ENCODE measurements at regions not wholly inside any gene's neighbourhood (a gene's known extent, or its start where the extent isn't known, plus 50 kb on each side); places are given as distances from the start of the nearest gene placed in this dataset.

DNA sequence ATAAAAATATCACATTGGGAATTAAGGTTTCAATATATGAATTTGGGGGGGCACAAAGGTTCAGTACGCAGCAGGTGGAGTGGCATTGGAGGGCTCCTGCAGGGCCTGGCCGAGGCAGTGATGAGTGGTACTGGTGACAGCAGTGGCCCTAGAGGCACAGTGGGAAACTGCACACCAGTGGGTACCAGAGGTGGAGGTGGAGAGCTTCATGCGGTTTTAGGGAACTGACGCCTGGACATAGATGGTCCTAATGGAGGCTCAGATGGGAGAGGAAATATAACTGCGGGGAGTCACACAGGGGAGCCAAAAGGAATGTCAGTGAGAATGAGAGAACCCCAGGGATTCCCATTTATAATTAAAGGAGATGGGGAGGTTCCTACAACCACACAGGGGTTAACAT, 156.2 kb downstream of the COG6 start:
- no peak for TF ChIP-seq ARNT (IDR thresholded peaks at IDR 0.05)
- peak; percentile 20 for DNase-seq (ENCODE audit: extremely low spot score)
- CTCF ChIA-PET, result no interaction called here
- POLR2A ChIA-PET, result no interaction called here

DNA sequence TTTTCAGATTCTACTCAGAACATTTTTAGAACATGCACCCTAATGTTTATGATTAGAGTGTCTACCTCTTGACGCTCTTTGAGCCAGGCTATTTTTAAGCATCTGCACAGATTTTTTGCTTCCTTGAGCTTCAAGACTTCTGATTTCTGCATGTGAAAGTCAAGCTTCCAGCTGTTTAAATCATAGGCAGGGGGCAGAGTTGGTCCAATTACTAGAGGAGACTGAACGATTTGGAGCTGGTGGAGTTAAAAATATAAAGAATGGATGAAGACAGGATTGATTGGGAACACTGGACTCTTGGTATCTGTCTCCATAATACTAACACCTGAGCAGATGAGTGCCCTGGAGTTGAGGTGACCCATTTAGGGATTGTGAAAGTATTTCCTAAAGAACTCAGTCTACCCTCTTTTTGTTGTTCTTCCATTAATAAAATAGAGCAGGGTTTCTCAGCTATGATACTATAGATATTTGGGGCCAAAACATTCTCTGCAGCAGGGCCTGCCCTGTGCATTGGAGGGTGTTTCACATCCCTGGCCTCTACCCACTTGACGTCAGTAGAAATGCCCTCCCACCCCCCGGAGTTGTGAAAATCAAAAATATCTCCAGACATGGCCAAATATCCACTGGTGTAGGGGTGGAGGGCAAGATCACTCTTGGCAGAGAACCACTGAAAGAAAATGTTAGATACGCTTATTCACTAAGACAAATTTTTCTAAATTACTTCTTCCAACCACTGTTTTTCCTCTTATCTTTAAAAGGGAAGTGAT, 160.1 kb downstream of the COG6 start:
- ChIA-PET CTCF (no interaction called here), POLR2A (no interaction called here)
- no peak for DNase-seq (ENCODE audit: extremely low spot score)
- TF ChIP-seq ELF4 (IDR thresholded peaks at IDR 0.05) (no peak), ARNT (IDR thresholded peaks at IDR 0.05) (no peak), HDGF (IDR thresholded peaks at IDR 0.05; ENCODE audit: borderline replicate concordance) (no peak), LEF1 (IDR thresholded peaks at IDR 0.05; ENCODE audit: borderline replicate concordance) (no peak), ZNF384 (IDR thresholded peaks at IDR 0.05) (no peak), FOXM1 (IDR thresholded peaks at IDR 0.05; ENCODE audit: borderline replicate concordance) (no peak), FOXA1 (IDR thresholded peaks at IDR 0.05) (no peak), L3MBTL2 (conservative IDR thresholded peaks at IDR 0.05) (no peak), FOXK2 (IDR thresholded peaks at IDR 0.05) (no peak), SP1 (IDR thresholded peaks at IDR 0.05) (no peak), CTBP1 (IDR thresholded peaks at IDR 0.05; ENCODE audit: borderline replicate concordance) (no peak), NFRKB (IDR thresholded peaks at IDR 0.05) (no peak), BHLHE40 (IDR thresholded peaks at IDR 0.05; ENCODE audit: borderline replicate concordance) (no peak), TARDBP (IDR thresholded peaks at IDR 0.05) (no peak), SUZ12 (IDR thresholded peaks at IDR 0.05) (no peak)
- TF ChIP-seq, protein P1, sequence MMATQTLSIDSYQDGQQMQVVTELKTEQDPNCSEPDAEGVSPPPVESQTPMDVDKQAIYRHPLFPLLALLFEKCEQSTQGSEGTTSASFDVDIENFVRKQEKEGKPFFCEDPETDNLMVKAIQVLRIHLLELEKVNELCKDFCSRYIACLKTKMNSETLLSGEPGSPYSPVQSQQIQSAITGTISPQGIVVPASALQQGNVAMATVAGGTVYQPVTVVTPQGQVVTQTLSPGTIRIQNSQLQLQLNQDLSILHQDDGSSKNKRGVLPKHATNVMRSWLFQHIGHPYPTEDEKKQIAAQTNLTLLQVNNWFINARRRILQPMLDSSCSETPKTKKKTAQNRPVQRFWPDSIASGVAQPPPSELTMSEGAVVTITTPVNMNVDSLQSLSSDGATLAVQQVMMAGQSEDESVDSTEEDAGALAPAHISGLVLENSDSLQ (IDR thresholded peaks at IDR 0.05), result no peak

DNA sequence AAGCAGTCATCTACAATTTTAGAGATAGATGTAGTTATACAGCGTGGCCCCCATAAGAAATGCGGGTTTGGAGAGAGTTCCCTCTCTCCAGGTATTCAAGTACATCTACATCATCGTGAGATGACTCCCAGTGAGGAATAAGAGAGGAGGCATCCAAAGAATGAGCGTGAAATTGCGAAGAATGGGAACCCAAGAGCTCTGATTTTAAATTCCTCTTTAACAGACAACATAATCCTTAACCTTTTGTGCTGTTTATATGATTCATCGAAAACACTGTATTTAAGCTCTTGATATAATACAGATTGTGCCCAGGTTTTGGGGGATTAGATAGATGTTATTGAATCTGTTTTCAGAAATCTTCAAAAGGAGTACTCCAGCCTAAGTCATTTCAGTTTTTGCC, 161.5 kb downstream of the COG6 start:
- POLR2A ChIA-PET, result no interaction called here
- TF ChIP-seq CTBP1 (IDR thresholded peaks at IDR 0.05; ENCODE audit: borderline replicate concordance) (no peak), LEF1 (IDR thresholded peaks at IDR 0.05; ENCODE audit: borderline replicate concordance) (no peak), FOXK2 (IDR thresholded peaks at IDR 0.05) (no peak), ELF4 (IDR thresholded peaks at IDR 0.05) (no peak), ARNT (IDR thresholded peaks at IDR 0.05) (no peak), L3MBTL2 (conservative IDR thresholded peaks at IDR 0.05) (no peak), SUZ12 (IDR thresholded peaks at IDR 0.05) (no peak), TARDBP (IDR thresholded peaks at IDR 0.05) (no peak), HDGF (IDR thresholded peaks at IDR 0.05; ENCODE audit: borderline replicate concordance) (no peak), SP1 (IDR thresholded peaks at IDR 0.05) (no peak), FOXA1 (IDR thresholded peaks at IDR 0.05) (no peak), FOXM1 (IDR thresholded peaks at IDR 0.05; ENCODE audit: borderline replicate concordance) (no peak)
- TF ChIP-seq, protein P1 (IDR thresholded peaks at IDR 0.05), result no peak
- no peak for DNase-seq (ENCODE audit: extremely low spot score)
- CTCF ChIA-PET, result no interaction called here

DNA sequence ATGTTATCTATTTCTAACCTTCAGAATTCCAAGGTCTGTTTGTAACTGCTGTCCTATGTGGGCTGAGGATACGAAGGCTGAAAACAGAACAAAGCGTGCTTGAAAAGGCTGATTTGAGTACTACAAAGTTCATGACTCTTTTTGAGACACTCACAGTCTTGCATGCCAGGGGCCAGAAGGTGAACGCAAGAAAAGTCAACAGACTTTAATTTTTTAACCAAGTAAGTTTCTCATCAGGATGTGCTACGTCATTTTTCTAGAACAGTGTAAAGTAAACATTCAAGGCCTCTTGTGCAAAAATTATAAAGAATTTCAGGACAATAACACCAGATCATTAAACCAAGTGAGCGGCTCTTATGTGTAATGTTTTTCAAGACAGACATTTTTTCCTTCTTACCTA, 163.5 kb downstream of the COG6 start:
- ChIA-PET CTCF (no interaction called here), POLR2A (no interaction called here)
- TF ChIP-seq BHLHE40 (IDR thresholded peaks at IDR 0.05; ENCODE audit: borderline replicate concordance), result no peak
- no peak for TF ChIP-seq NFRKB (IDR thresholded peaks at IDR 0.05)
- TF ChIP-seq L3MBTL2 (conservative IDR thresholded peaks at IDR 0.05), result no peak
- no peak for TF ChIP-seq LEF1 (IDR thresholded peaks at IDR 0.05; ENCODE audit: borderline replicate concordance)
- no peak for DNase-seq (ENCODE audit: extremely low spot score)

DNA sequence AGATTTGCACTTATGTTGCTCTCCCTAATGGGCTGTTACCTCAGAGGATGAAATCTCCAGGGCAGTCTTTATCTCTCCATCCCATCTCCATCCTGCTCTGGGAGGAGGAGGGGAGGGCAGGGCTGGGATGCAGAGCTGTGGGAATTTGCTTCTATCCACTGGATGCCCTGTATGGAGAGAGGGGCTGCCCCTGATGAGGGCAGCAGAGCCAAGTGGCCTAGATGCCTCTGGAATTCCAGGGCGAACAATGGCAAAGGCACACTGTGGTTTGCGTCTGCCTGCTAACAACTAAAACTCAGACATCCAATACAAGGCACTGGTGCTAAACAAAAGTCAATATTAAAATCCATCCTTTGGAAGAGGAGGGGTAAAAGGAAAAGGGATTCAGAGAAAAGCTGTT, 165.1 kb downstream of the COG6 start:
- POLR2A ChIA-PET, result no interaction called here
- no peak for DNase-seq (ENCODE audit: extremely low spot score)
- TF ChIP-seq FOXK2 (IDR thresholded peaks at IDR 0.05), result no peak
- TF ChIP-seq FOXA1 (IDR thresholded peaks at IDR 0.05), result no peak
- TF ChIP-seq, protein P1 (IDR thresholded peaks at IDR 0.05), result no peak
- TF ChIP-seq SUZ12 (IDR thresholded peaks at IDR 0.05), result no peak
- no peak for TF ChIP-seq ELF4 (IDR thresholded peaks at IDR 0.05)
- no peak for TF ChIP-seq ARNT (IDR thresholded peaks at IDR 0.05)
- TF ChIP-seq ZNF384 (IDR thresholded peaks at IDR 0.05), result no peak
- CTCF ChIA-PET, result no interaction called here

DNA sequence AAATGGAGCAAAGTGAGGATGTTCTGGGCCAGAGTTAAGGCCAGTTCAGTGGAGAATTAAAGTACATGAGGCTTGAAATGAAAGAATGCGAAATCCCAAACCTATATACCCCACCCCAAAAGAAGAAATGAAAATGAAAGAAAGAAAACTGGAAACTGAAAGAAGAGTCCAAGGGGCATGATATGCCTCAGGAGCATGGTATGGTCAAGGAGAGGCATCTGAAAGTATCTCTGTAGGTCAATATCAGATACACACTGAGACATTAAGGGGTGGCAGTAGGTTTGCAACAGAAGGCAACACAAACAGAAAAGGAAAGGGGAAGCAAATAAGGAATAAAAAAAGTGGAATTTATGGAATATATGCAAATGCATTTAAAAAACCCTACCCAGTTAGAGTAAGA, 166.5 kb downstream of the COG6 start:
- ChIA-PET CTCF (no interaction called here), POLR2A (no interaction called here)
- no peak for TF ChIP-seq TARDBP (IDR thresholded peaks at IDR 0.05)
- no peak for TF ChIP-seq HDGF (IDR thresholded peaks at IDR 0.05; ENCODE audit: borderline replicate concordance)
- no peak for TF ChIP-seq SP1 (IDR thresholded peaks at IDR 0.05)
- TF ChIP-seq, protein P1 (IDR thresholded peaks at IDR 0.05), result no peak
- TF ChIP-seq BHLHE40 (IDR thresholded peaks at IDR 0.05; ENCODE audit: borderline replicate concordance), result no peak
- no peak for TF ChIP-seq ARNT (IDR thresholded peaks at IDR 0.05)
- no peak for TF ChIP-seq FOXM1 (IDR thresholded peaks at IDR 0.05; ENCODE audit: borderline replicate concordance)
- no peak for DNase-seq (ENCODE audit: extremely low spot score)
